DND-41 (cell line): ENCODE measurements at regions not wholly inside any gene's neighbourhood (a gene's known extent, or its start where the extent isn't known, plus 50 kb on each side); places are given as distances from the start of the nearest gene placed in this dataset.

Source experiments
- ATAC-seq: fragments of 200-7000 bp; cut with Tn5 transposase; 3 replicates; pipeline ENCODE4 v1.9.1; 2021; ENCODE audit warnings: low read depth; ENCODE audit not compliant: insufficient read depth
- DNase-seq: peaks from one replicate; pipeline ENCODE4 v3.0.0-alpha.2; 2020
- H2AFZ ChIP-seq: 2 replicates; pipeline ENCODE4 v1.6.0; 2012; ENCODE audit warnings: low read depth, low read length
- H3K27ac ChIP-seq: 2 replicates; pipeline ENCODE4 v1.5.1; 2012; ENCODE audit warnings: low read length, inconsistent platforms
- H3K27me3 ChIP-seq: fragments of 200-600 bp; sonication (generic); 2 replicates; pipeline ENCODE4 v1.6.0; 2012; ENCODE audit warnings: low read length, mild to moderate bottlenecking, inconsistent platforms; ENCODE audit not compliant: insufficient read depth, poor library complexity
- H3K36me3 ChIP-seq: 2 replicates; pipeline ENCODE4 v1.5.1; 2012; ENCODE audit warnings: low read length, inconsistent platforms; ENCODE audit not compliant: insufficient read depth
- H3K4me1 ChIP-seq: 2 replicates; pipeline ENCODE4 v1.5.1; 2012; ENCODE audit warnings: mild to moderate bottlenecking, low read length; ENCODE audit not compliant: insufficient read depth
- H3K4me2 ChIP-seq: 2 replicates; pipeline ENCODE4 v1.6.0; 2012; ENCODE audit warnings: mild to moderate bottlenecking, moderate library complexity, low read length, inconsistent platforms; ENCODE audit not compliant: insufficient read depth
- H3K4me3 ChIP-seq, 2 experiments: fragments of 200-600 bp in 1 of 2; shearing (Covaris generic) in 1 of 2; 2 replicates each; pipeline ENCODE4 v1.5.1; 2012 to 2016; ENCODE audit warnings: inconsistent platforms in 2 of 2, low read length in 2 of 2, mild to moderate bottlenecking in 2 of 2, low read depth in 1 of 2, moderate library complexity in 1 of 2
- H3K79me2 ChIP-seq: 2 replicates; pipeline ENCODE4 v1.6.0; 2012; ENCODE audit warnings: low read length, inconsistent platforms; ENCODE audit not compliant: insufficient read depth
- H3K9ac ChIP-seq: 2 replicates; pipeline ENCODE4 v1.6.0; 2012; ENCODE audit warnings: low read depth, mild to moderate bottlenecking, inconsistent platforms, low read length, moderate library complexity
- H3K9me3 ChIP-seq: 2 replicates; pipeline ENCODE4 v1.5.1; 2012; ENCODE audit warnings: low read length, moderate library complexity, mild to moderate bottlenecking, inconsistent platforms; ENCODE audit not compliant: insufficient read depth, severe bottlenecking
- H4K20me1 ChIP-seq: 2 replicates; pipeline ENCODE4 v1.6.0; 2012; ENCODE audit warnings: low read length; ENCODE audit not compliant: insufficient read depth
- EZH2 ChIP-seq: IDR thresholded peaks from 3 replicates; pipeline ENCODE4 v1.6.1; 2012; ENCODE audit warnings: borderline replicate concordance, low read depth, mild to moderate bottlenecking, moderate library complexity, low read length, inconsistent platforms; ENCODE audit not compliant: severe bottlenecking
- TF ChIP-seq, protein P1 (sequence below): IDR thresholded peaks from 2 replicates; pipeline ENCODE4 v1.5.1; 2012; ENCODE audit warnings: borderline replicate concordance, low read length, moderate library complexity, mild to moderate bottlenecking; ENCODE audit not compliant: poor library complexity, severe bottlenecking; ENCODE audit errors: extremely low read depth

DNA sequence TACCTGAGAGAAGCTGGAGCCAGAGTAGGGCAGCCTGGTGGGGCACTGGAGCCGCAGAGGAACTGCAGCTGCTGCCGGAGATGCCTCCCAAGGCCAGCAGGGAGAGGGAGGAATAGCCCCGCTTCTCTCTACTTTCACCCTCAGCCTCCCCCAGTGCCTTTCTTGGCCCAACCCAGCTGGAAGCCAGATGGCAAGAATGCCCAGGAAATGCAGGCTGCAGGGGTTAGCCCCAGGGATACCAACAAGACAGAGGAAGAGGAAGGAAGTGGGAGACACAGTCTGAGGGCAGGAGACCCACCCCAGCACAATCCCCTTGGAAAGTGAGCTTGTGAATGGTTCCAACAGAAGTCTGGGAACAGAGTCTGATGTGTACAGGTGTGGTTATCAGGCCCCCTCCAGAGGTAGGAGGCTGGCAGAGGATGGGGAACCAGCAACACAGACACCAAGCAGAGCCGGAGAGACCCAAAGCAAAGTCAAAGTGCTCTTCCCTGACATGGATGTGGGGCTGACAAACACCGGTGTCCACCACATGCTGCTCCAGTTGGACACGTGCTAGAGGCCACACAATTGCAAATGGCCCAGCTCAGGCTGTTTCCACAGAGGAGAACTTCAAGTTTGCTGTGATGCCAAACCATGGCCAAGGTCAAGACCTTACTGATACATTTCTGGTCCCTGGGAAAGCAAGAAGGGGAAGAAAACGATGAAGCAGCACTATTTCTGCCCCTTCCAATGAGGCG is 418.8 kb upstream of the PROK2 start:
- no peak for ATAC-seq
- TF ChIP-seq EZH2: no peak
- TF ChIP-seq, protein P1, sequence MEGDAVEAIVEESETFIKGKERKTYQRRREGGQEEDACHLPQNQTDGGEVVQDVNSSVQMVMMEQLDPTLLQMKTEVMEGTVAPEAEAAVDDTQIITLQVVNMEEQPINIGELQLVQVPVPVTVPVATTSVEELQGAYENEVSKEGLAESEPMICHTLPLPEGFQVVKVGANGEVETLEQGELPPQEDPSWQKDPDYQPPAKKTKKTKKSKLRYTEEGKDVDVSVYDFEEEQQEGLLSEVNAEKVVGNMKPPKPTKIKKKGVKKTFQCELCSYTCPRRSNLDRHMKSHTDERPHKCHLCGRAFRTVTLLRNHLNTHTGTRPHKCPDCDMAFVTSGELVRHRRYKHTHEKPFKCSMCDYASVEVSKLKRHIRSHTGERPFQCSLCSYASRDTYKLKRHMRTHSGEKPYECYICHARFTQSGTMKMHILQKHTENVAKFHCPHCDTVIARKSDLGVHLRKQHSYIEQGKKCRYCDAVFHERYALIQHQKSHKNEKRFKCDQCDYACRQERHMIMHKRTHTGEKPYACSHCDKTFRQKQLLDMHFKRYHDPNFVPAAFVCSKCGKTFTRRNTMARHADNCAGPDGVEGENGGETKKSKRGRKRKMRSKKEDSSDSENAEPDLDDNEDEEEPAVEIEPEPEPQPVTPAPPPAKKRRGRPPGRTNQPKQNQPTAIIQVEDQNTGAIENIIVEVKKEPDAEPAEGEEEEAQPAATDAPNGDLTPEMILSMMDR: no peak
- Histone ChIP-seq H3K27me3 (no peaks in the 10 kb centered on the region), H3K4me2 (no peak overlapping the region), H3K9me3 (peaks cover 7% of the 10 kb centered on the region), H2AFZ (no peak overlapping the region), H3K4me3 (no peak overlapping the region), H3K79me2 (no peaks in the 10 kb centered on the region), H3K4me1 (no peaks in the 10 kb centered on the region), H3K9ac (no peak overlapping the region), H4K20me1 (no peaks in the 10 kb centered on the region), H3K27ac (no peak overlapping the region), H3K36me3 (no peaks in the 10 kb centered on the region)
- DNase-seq: no peak

DNA sequence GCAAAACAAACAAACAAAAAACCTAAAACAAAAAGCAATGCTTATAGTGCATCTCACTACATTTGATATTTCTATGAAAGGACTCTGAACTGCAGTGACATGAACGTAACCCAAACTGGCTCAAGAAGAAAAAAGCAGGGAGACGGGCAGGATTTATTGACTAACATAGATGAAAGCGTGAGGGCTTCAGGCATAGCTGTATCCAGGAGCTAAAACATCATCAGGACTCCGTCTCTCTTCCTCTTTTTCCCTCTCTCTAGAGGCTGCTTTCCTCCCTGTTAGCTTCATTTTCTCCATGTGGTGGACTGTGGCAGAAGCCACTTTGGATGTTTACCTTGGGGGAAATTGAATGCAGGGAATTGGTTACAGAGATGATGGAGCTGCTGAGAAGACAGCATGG is 418.2 kb upstream of the PROK2 start:
- Histone ChIP-seq H3K27me3 (no peaks in the 10 kb centered on the region), H3K27ac (no peak overlapping the region), H3K4me1 (no peaks in the 10 kb centered on the region), H3K9ac (no peak overlapping the region), H2AFZ (no peak overlapping the region), H3K36me3 (no peaks in the 10 kb centered on the region), H3K4me2 (no peak overlapping the region), H3K4me3 (no peak overlapping the region), H3K9me3 (peaks cover 7% of the 10 kb centered on the region), H4K20me1 (no peaks in the 10 kb centered on the region), H3K79me2 (no peaks in the 10 kb centered on the region)
- DNase-seq (no peak), ATAC-seq (no peak)
- TF ChIP-seq, protein P1: no peak
- TF ChIP-seq EZH2: no peak

DNA sequence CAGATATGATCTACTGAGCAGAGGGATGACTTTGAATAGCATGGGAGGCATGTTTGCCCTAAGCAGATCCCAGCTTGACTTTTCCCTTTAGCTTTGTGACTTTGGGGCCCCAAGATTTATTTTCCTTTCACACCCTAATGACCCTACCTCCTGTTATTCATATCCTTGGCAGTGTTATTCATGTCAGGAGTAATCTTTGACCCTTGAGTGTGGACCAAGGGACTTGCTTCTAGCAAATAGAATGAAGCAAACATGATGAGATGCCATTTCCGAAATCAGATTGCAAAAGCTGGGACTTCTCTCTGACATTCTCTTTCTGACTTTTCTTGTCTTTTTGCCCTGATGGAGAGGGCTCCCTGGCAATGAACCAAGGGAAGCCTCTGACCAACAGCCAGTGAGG is 415.4 kb upstream of the PROK2 start:
- Histone ChIP-seq H3K27ac (no peak overlapping the region), H2AFZ (no peak overlapping the region), H3K36me3 (no peaks in the 10 kb centered on the region), H3K9ac (no peak overlapping the region), H3K4me3 (no peak overlapping the region), H3K27me3 (no peaks in the 10 kb centered on the region), H3K4me2 (no peak overlapping the region), H4K20me1 (no peaks in the 10 kb centered on the region), H3K9me3 (peaks cover 7% of the 10 kb centered on the region), H3K4me1 (no peaks in the 10 kb centered on the region), H3K79me2 (no peaks in the 10 kb centered on the region)
- ATAC-seq (no peak), DNase-seq (no peak)
- no peak for TF ChIP-seq EZH2
- TF ChIP-seq, protein P1: no peak
